HepG2 (cell line): ENCODE measurements at regions not wholly inside any gene's neighbourhood (a gene's known extent, or its start where the extent isn't known, plus 50 kb on each side); places are given as distances from the start of the nearest gene placed in this dataset.

Experiments
- ATAC-seq: fragments of 200-7000 bp; cut with Tn5 transposase; 3 replicates; pipeline ENCODE4 v1.9.1; 2020; ENCODE audit warnings: mild to moderate bottlenecking, moderate library complexity
- BruUV-seq: library from RNA; stranded (reverse); fragments of 400-500 nt; replicated peaks from 2 replicates; lab custom pipeline; 2021; lab: Mats Ljungman, UMichigan
- CTCF ChIA-PET: fragments of 300-600 bp; formaldehyde crosslinking; extraction: SDS; loops from one replicate; lab custom pipeline; 2021; ENCODE audit warnings: low total read pairs, inconsistent platforms, low intra/inter-chr PET ratio; lab: Yijun Ruan, JAX
- POLR2A ChIA-PET: fragments of 350-600 bp; sonication (Branson Sonifier 250); formaldehyde crosslinking; loops from one replicate; lab custom pipeline; 2020; ENCODE audit warnings: antibody characterized with exemption, inconsistent platforms; lab: Yijun Ruan, JAX
- DNase-seq: peaks from one replicate; pipeline ENCODE4 v3.0.0-alpha.2; 2015; ENCODE audit warnings: low spot score
- FAIRE-seq: peaks from 3 replicates; lab custom pipeline; 2011; peaks lifted over from hg19 to GRCh38; lab: Jason Lieb, UNC
- H2AFZ ChIP-seq: one replicate; pipeline ENCODE4 v1.6.1; 2011; ENCODE audit warnings: low read length, inconsistent platforms
- H3K27ac ChIP-seq: fragments of 300-600 bp; 3 replicates; pipeline ENCODE4 v1.8.0; 2011; ENCODE audit warnings: mixed run types, mild to moderate bottlenecking, mixed read lengths, low read length, inconsistent platforms; ENCODE audit not compliant: insufficient read depth; ENCODE audit errors: extremely low read length
- H3K27me3 ChIP-seq, 2 experiments: fragments of 200-600 bp in 1 of 2; 2 replicates in 1 of 2; 3 replicates in 1 of 2; pipeline versions ENCODE4 v1.6.0 to v1.8.0; 2011; ENCODE audit warnings: low read length in 2 of 2, mild to moderate bottlenecking in 2 of 2, moderate library complexity in 2 of 2, inconsistent platforms in 1 of 2; ENCODE audit not compliant: insufficient read depth in 2 of 2, control insufficient read depth in 1 of 2
- H3K36me3 ChIP-seq, 2 experiments: fragments of 200-600 bp in 1 of 2; replicated peaks in 1 of 2; 2 replicates in 1 of 2; 3 replicates in 1 of 2; pipeline versions ENCODE4 v1.5.1 to v1.8.0; 2011; ENCODE audit warnings: low read length in 2 of 2, inconsistent platforms in 1 of 2; ENCODE audit not compliant: insufficient read depth in 2 of 2, control insufficient read depth in 1 of 2
- H3K4me1 ChIP-seq: 2 replicates; pipeline ENCODE4 v1.5.1; 2012; ENCODE audit warnings: low read length, inconsistent platforms; ENCODE audit not compliant: insufficient read depth
- H3K4me2 ChIP-seq: 2 replicates; pipeline ENCODE4 v1.6.0; 2011; ENCODE audit warnings: low read depth, low read length, inconsistent platforms
- H3K4me3 ChIP-seq, 3 experiments: fragments of 200-600 bp in 1 of 3; sonication (generic), shearing (Covaris generic) in 1 of 3; replicated peaks in 1 of 3; 2 replicates each; pipeline ENCODE4 v1.5.1; 2011 to 2016; ENCODE audit warnings: low read length in 3 of 3, inconsistent platforms in 2 of 3, low read depth in 2 of 3, mild to moderate bottlenecking in 2 of 3, control low read depth in 1 of 3, mixed read lengths in 1 of 3; ENCODE audit not compliant: insufficient read depth in 1 of 3
- H3K79me2 ChIP-seq: one replicate; pipeline ENCODE4 v1.6.1; 2011; ENCODE audit warnings: low read length, inconsistent platforms; ENCODE audit not compliant: insufficient read depth
- H3K9ac ChIP-seq: 2 replicates; pipeline ENCODE4 v1.6.0; 2011; ENCODE audit warnings: mild to moderate bottlenecking, low read depth, low read length, inconsistent platforms; ENCODE audit not compliant: insufficient read depth
- H3K9me3 ChIP-seq: 2 replicates; pipeline ENCODE4 v1.5.1; 2012; ENCODE audit warnings: mild to moderate bottlenecking, low read length
- H4K20me1 ChIP-seq: 2 replicates; pipeline ENCODE4 v1.6.0; 2011; ENCODE audit warnings: inconsistent platforms, mild to moderate bottlenecking, low read length, moderate library complexity; ENCODE audit not compliant: insufficient read depth
- FLYWCH1 ChIP-seq: sonication (generic); formaldehyde crosslinking; IDR thresholded peaks from 2 replicates; pipeline ENCODE4 v1.8.1; 2023; ENCODE audit warnings: mild to moderate bottlenecking, missing genetic modification reagents
- ISX ChIP-seq: sonication (generic); formaldehyde crosslinking; conservative IDR thresholded peaks from 2 replicates; pipeline ENCODE4 v1.5.0; 2020; ENCODE audit warnings: missing genetic modification reagents
- MIER2 ChIP-seq: IDR thresholded peaks from 2 replicates; pipeline ENCODE4 v1.6.1; 2016; ENCODE audit warnings: missing biosample characterization, missing genetic modification reagents
- MYPOP ChIP-seq: sonication (generic); formaldehyde crosslinking; IDR thresholded peaks from 2 replicates; pipeline ENCODE4 v1.8.1; 2023; ENCODE audit warnings: mild to moderate bottlenecking, moderate library complexity, missing genetic modification reagents
- PAX8 ChIP-seq: sonication (generic); formaldehyde crosslinking; IDR thresholded peaks from 2 replicates; pipeline ENCODE4 v1.8.0; 2022; ENCODE audit warnings: mild to moderate bottlenecking, missing genetic modification reagents, borderline replicate concordance
- RARA ChIP-seq: IDR thresholded peaks from 2 replicates; pipeline ENCODE4 v1.6.1; 2016; ENCODE audit warnings: missing genetic modification reagents, missing compliant biosample characterization
- UBTF ChIP-seq: sonication (generic); formaldehyde crosslinking; IDR thresholded peaks from 2 replicates; pipeline ENCODE4 v1.4.0; 2020; ENCODE audit warnings: mild to moderate bottlenecking, missing genetic modification reagents
- ZFP1 ChIP-seq: IDR thresholded peaks from 2 replicates; pipeline ENCODE4 v1.6.1; 2016
- ZNF335 ChIP-seq: sonication (generic); formaldehyde crosslinking; IDR thresholded peaks from 2 replicates; pipeline ENCODE4 v1.4.0; 2020; ENCODE audit warnings: missing genetic modification reagents
- ZNF34 ChIP-seq: sonication (generic); formaldehyde crosslinking; IDR thresholded peaks from 2 replicates; pipeline ENCODE4 v1.4.0; 2020; ENCODE audit warnings: mild to moderate bottlenecking, missing genetic modification reagents, borderline replicate concordance
- ZNF431 ChIP-seq: sonication (generic); formaldehyde crosslinking; IDR thresholded peaks from 2 replicates; pipeline ENCODE4 v1.9.0; 2022; ENCODE audit warnings: missing genetic modification reagents, low read depth, mild to moderate bottlenecking, borderline replicate concordance
- ZNF614 ChIP-seq: IDR thresholded peaks from 2 replicates; pipeline ENCODE4 v1.6.1; 2018; ENCODE audit warnings: missing biosample characterization, missing genetic modification reagents, inconsistent platforms, borderline replicate concordance
- WGBS: methylation state at CpG from one replicate; pipeline ENCODE4 v1.1.6; 2017; ENCODE audit warnings: low lambda C conversion rate; 5-methylcytosine and 5-hydroxymethylcytosine counted together
- in situ Hi-C: cut with HindIII; loops from 2 replicates; pipeline ENCODE4 v1.10.0; 2017; ENCODE audit warnings: low pct_unique_long_range_greater_than_20kb; ENCODE audit not compliant: extremely low pct_ligation_motif_present
- intact Hi-C: fragments of 100-400 bp; cut with micrococcal nuclease; formaldehyde crosslinking; loops from one replicate; pipeline ENCODE4 v1.10.0; 2022; ENCODE audit not compliant: unreplicated experiment
- TF ChIP-seq, protein P1 (sequence below): sonication (generic); formaldehyde crosslinking; IDR thresholded peaks from 2 replicates; pipeline ENCODE4 v1.5.1; 2020; ENCODE audit warnings: mild to moderate bottlenecking, moderate library complexity, missing genetic modification reagents
- TF ChIP-seq, protein P2 (sequence below): sonication (generic); formaldehyde crosslinking; IDR thresholded peaks from 2 replicates; pipeline ENCODE4 v1.8.1; 2023; ENCODE audit warnings: mild to moderate bottlenecking, missing genetic modification reagents
- TF ChIP-seq, protein P3 (sequence below): sonication (generic); formaldehyde crosslinking; IDR thresholded peaks from 2 replicates; pipeline ENCODE4 v1.8.1; 2022; ENCODE audit warnings: low read depth, mild to moderate bottlenecking, missing genetic modification reagents

DNA sequence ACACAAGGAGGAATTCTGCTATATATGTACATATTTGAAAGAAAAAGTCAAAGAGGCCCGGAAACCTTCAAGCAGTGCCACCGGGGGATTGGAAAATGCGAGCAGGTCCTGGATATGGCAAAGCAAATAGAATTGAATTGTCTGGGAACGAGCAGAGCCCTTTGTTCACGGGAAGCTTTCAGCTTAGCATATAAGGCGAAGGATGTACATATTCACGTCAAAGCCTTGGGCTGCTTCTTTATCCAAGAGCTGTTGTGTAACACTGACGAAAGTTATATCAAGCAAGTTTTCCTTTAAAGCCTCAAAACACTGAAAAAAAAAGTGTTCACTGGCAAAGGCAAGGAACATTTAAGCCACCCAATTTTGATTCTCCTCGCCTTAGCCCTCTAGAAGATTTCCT, 171.0 kb downstream of the GPX5 start:
- Histone ChIP-seq H3K27me3 (peaks cover 0 to 50% of the 10 kb centered on the region in 2 experiments; a peak in 4 of 5 replicates), H4K20me1 (no peaks in the 10 kb centered on the region), H3K79me2 (no peaks in the 10 kb centered on the region), H3K9me3 (no peaks in the 10 kb centered on the region), H2AFZ (no peak overlapping the region), H3K27ac (no peak overlapping the region), H3K4me2 (peak overlapping the region; percentile 40; the same call in 1 of the 2 replicates)
- no peak for FAIRE-seq
- 7% methylated on average over 9 of the region's 9 CpGs for WGBS
- BruUV-seq = no TSS peak
- intact Hi-C loops = no loop called here
- ChIA-PET CTCF (no interaction called here), POLR2A (no interaction called here)
- TF ChIP-seq, protein P1, sequence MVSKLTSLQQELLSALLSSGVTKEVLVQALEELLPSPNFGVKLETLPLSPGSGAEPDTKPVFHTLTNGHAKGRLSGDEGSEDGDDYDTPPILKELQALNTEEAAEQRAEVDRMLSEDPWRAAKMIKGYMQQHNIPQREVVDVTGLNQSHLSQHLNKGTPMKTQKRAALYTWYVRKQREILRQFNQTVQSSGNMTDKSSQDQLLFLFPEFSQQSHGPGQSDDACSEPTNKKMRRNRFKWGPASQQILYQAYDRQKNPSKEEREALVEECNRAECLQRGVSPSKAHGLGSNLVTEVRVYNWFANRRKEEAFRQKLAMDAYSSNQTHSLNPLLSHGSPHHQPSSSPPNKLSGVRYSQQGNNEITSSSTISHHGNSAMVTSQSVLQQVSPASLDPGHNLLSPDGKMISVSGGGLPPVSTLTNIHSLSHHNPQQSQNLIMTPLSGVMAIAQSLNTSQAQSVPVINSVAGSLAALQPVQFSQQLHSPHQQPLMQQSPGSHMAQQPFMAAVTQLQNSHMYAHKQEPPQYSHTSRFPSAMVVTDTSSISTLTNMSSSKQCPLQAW (CRISPR knock-in tag) = no peak
- TF ChIP-seq ZNF335 (CRISPR knock-in tag) = no peak
- no peak for TF ChIP-seq ZNF431
- TF ChIP-seq MIER2 (CRISPR knock-in tag) = no peak
- TF ChIP-seq, protein P2, sequence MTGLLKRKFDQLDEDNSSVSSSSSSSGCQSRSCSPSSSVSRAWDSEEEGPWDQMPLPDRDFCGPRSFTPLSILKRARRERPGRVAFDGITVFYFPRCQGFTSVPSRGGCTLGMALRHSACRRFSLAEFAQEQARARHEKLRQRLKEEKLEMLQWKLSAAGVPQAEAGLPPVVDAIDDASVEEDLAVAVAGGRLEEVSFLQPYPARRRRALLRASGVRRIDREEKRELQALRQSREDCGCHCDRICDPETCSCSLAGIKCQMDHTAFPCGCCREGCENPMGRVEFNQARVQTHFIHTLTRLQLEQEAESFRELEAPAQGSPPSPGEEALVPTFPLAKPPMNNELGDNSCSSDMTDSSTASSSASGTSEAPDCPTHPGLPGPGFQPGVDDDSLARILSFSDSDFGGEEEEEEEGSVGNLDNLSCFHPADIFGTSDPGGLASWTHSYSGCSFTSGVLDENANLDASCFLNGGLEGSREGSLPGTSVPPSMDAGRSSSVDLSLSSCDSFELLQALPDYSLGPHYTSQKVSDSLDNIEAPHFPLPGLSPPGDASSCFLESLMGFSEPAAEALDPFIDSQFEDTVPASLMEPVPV (CRISPR knock-in tag) = no peak
- no peak for TF ChIP-seq ZNF34 (CRISPR knock-in tag)
- no peak for TF ChIP-seq RARA (CRISPR knock-in tag)
- no peak for TF ChIP-seq FLYWCH1
- no peak for TF ChIP-seq MYPOP
- TF ChIP-seq PAX8 (CRISPR knock-in tag) = no peak
- TF ChIP-seq, protein P3, sequence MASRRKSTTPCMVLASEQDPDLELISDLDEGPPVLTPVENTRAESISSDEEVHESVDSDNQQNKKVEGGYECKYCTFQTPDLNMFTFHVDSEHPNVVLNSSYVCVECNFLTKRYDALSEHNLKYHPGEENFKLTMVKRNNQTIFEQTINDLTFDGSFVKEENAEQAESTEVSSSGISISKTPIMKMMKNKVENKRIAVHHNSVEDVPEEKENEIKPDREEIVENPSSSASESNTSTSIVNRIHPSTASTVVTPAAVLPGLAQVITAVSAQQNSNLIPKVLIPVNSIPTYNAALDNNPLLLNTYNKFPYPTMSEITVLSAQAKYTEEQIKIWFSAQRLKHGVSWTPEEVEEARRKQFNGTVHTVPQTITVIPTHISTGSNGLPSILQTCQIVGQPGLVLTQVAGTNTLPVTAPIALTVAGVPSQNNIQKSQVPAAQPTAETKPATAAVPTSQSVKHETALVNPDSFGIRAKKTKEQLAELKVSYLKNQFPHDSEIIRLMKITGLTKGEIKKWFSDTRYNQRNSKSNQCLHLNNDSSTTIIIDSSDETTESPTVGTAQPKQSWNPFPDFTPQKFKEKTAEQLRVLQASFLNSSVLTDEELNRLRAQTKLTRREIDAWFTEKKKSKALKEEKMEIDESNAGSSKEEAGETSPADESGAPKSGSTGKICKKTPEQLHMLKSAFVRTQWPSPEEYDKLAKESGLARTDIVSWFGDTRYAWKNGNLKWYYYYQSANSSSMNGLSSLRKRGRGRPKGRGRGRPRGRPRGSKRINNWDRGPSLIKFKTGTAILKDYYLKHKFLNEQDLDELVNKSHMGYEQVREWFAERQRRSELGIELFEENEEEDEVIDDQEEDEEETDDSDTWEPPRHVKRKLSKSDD (CRISPR knock-in tag) = no peak
- no peak for TF ChIP-seq ZNF614
- TF ChIP-seq UBTF (CRISPR knock-in tag) = no peak
- TF ChIP-seq ISX (CRISPR knock-in tag) = no peak
- no peak for TF ChIP-seq ZFP1 (CRISPR knock-in tag)
- TF ChIP-seq, all 625 proteins: peak for 0
- Histone ChIP-seq H3K4me3 (no peak overlapping the region), H3K4me1 (peaks cover 19% of the 10 kb centered on the region; the same call in 1 of the 2 replicates), H3K36me3 (no peaks in the 10 kb centered on the region), H3K9ac (no peak overlapping the region)
- in situ Hi-C loops = no loop called here
- DNase-seq (no peak), ATAC-seq (no peak)
